NOMO-1 (cell line): ENCODE measurements at regions not wholly inside any gene's neighbourhood (a gene's known extent, or its start where the extent isn't known, plus 50 kb on each side); places are given as distances from the start of the nearest gene placed in this dataset.
"Not testable (repeated sequence)": the region's sequence is repeated elsewhere in the genome, so short reads cannot be mapped to it uniquely, and the experiment has no call there.

Experiments used
- DNase-seq, 2 experiments: peaks; one replicate each; lab custom pipeline; 2025; ENCODE audit not compliant: unreplicated experiment in 2 of 2; lab: John Stamatoyannopoulos, UW

- DNase-seq = no peak
These were observed 227.4 kb upstream of the ZNF804A start for GRCh38 chr2:184370954-184371353.

- DNase-seq = no peak
These were observed 226.7 kb upstream of the ZNF804A start for GRCh38 chr2:184371641-184372040.

- no peak for DNase-seq
These were observed 225.8 kb upstream of the ZNF804A start for GRCh38 chr2:184372484-184372883.

GRCh38 chr2:184394642-184395041 is 203.7 kb upstream of the ZNF804A start:
- no peak for DNase-seq

GRCh38 chr2:184402381-184402780 is 195.9 kb upstream of the ZNF804A start:
- DNase-seq = no peak

GRCh38 chr2:184407041-184407630 is 191.2 kb upstream of the ZNF804A start:
- DNase-seq = not testable (repeated sequence)

- DNase-seq = no peak
These were observed 188.2 kb upstream of the ZNF804A start for GRCh38 chr2:184410160-184410559.

- DNase-seq = no peak
These were observed 185.1 kb upstream of the ZNF804A start for GRCh38 chr2:184413221-184413620.

GRCh38 chr2:184413671-184414229 is 184.6 kb upstream of the ZNF804A start:
- no peak for DNase-seq

- no peak for DNase-seq
These were observed 182.0 kb upstream of the ZNF804A start for GRCh38 chr2:184416146-184416913.

GRCh38 chr2:184419744-184420143 is 178.6 kb upstream of the ZNF804A start:
- DNase-seq = no peak

GRCh38 chr2:184421456-184421855 is 176.9 kb upstream of the ZNF804A start:
- DNase-seq = not testable (repeated sequence)

- no peak for DNase-seq
These were observed 173.2 kb upstream of the ZNF804A start for GRCh38 chr2:184425083-184425482.

- no peak for DNase-seq
These were observed 154.1 kb upstream of the ZNF804A start for GRCh38 chr2:184444217-184444616.

GRCh38 chr2:184444623-184445223 is 153.6 kb upstream of the ZNF804A start:
- no peak for DNase-seq

GRCh38 chr2:184449760-184450159 is 148.6 kb upstream of the ZNF804A start:
- DNase-seq = no peak

GRCh38 chr2:184452907-184453306 is 145.4 kb upstream of the ZNF804A start:
- no peak for DNase-seq

GRCh38 chr2:184455624-184456023 is 142.7 kb upstream of the ZNF804A start:
- DNase-seq = no peak

GRCh38 chr2:184456693-184457092 is 141.6 kb upstream of the ZNF804A start:
- not testable (repeated sequence) for DNase-seq

GRCh38 chr2:184463102-184463865 is 135.0 kb upstream of the ZNF804A start:
- no peak for DNase-seq

GRCh38 chr2:184463866-184464248 is 134.5 kb upstream of the ZNF804A start:
- DNase-seq = no peak
